ENCODE measurements at regions not wholly inside any gene's neighbourhood (a gene's known extent, or its start where the extent isn't known, plus 50 kb on each side); places are given as distances from the start of the nearest gene placed in this dataset.

DNA sequence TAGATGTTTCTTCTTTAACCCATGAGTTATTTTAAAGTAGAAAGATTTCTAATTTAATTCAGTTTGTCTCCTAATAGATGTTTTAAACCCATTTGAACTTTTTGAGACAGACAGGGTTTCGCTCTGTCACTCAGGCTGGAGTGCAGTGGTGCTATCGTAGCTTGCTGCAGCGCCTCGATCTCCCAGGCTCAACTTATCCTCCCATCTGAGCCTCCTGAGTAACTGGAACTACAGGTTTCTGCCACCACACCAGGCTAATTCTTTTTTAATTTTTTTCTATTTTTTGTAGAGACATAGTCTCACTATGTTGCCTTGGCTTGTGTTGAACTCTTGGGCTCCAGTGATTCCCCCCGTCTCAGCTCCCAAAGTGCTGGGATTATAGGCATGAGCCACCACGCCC, 53.0 kb upstream of the RAB18 start:
- DNase-seq, result no peak

DNA sequence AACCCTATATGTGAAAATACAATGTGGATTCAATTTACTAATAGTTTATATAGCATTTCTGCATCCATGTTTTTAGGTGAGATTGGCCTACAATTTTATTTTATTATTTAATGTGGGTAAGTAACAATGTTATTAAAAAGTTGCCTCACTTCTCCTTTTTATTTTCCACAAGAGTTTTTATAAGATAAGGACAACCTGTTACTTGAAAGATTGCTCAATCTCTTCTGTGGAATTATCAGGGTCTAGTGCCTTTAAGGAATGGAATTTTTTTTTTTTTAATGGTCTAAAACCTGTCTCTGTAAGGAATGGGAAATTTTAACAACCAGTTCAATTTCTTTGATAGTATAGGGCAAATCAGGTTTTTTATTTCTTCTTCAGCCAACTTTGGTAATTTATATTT, 53.9 kb upstream of the RAB18 start:
- DNase-seq, result no peak

DNA sequence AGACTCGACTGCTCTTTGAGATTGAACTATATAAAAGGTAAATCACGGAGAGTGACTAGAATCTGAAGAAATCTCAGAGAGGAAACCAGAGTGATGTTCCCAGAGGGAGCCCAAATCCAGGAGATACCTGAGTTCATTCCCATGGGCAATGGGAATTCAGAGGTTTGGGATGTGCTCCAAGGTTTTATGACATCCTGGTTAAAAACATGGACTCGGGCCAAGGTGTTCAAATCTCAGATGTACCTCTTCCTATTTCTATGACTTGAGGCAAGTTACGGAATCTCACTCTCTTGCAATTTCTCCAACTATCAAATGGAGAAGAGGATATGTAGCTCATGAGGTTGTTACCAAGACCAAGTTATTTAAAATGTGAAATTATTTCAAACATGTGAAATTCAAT, 54.5 kb upstream of the RAB18 start:
- no peak for DNase-seq

DNA sequence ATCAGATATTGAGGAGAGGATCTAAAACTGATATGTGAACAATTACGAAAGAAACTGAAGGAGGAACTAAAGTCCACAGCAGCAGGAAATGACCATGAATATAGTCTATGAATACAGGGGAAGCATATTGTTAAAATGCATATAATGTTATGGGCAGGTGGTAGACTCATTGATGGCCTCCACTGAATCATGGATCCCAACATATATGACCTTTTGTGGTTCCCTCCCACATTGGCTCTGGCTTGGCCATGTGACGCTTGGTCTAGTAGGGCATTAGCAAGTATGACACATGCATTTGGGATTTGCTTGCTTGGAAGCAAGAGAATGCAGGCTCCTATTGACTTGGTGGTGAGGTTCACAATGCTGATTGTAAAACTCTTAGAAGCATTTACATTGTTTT, 55.2 kb upstream of the RAB18 start:
- no peak for DNase-seq

DNA sequence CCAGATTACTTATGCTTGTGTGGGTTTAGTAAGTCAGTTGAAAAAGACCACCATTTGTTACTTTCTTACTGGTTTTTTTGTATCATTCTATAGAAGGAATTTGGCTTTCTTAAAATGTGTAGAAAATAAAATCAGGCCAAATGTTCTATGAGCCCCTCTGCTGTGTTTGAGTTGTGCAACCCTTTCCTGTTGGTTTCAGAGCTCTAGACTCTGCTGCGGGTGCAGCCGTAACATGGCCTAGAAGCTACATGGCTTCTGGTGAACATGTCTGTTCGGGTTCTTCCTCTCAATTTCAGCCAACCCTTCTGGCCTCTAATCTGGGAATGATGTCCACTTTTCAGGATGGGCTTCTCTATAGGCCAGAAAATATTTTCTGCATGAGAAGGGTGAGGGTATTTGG, 56.6 kb upstream of the RAB18 start:
- DNase-seq, result no peak

DNA sequence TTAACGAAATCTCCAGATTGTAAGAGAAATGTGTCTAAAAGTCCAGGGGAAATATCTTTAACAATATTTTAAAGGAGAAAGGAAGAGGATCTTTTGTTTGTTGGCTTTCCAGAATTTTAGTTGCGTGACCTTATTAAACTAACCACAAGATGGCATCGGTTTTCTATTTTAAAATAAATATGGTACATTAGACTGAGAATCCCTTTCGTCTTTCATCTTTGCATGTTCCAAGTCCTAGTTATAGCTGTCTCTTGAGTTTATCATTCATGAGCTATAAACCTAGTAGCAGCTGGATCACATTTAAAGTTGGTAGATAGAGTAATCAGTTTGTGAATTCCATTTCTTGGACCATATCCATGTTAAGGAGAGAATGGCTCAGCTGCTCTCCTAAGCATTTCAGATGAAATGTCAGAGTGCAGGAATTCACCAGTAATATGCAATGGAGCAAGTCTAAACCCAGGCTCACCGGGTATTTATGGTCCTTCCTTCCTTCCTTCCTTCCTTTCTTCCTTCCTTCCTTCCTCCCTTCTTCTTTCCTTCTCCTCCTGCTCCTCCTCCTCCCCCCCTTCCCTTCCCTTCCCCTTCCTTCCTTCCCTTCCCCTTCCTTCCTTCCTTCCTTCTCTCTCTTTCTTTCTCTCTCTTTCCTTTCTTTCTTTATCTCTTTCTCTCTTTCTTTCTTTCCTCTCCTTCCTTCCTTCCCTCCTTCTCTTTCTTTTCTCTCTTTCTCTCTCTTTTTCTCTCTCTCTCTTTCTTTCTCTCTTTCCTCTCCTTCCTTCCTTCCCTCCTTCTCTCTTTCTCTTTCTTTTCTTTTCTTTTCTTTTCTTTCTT, 57.8 kb upstream of the RAB18 start:
- no peak for DNase-seq

DNA sequence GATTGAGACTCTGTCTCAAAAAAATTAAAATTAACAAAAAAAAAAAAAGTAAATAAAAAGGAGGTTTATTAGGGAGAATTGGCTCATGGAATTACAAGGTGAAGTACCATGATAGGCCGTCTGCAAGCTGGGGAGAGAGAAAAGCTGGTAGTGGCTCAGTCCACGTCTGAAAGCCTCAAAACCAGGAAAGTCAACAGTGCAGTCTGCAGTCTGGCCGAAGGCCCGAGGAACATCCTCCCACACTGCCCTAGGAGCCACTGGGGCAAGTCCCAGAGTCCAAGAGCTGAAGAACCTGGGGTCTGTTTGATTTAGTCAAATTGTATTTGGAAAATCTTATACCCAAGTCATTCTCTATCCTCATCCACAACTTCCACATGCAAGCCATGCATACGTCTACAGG, 59.0 kb upstream of the RAB18 start:
- no peak for DNase-seq

DNA sequence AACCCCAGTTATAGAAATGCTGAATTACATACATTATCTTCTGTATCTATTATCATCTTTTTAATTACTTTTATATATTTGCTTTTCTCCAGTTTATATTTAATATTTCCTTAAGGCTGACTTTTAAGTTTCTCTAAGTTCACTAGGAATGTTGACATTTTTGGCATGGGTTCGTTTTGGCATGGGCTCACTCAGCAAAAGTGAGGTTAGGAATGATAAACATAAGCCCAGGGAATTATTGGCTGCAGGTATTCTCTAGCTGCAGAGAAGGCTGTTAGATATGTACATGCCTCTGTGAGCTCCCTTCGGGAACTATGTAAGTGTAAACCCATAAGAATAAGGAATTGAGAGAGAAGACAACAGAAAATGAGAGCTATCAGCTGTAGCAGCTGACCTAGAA, 63.6 kb upstream of the RAB18 start:
- no peak for DNase-seq

DNA sequence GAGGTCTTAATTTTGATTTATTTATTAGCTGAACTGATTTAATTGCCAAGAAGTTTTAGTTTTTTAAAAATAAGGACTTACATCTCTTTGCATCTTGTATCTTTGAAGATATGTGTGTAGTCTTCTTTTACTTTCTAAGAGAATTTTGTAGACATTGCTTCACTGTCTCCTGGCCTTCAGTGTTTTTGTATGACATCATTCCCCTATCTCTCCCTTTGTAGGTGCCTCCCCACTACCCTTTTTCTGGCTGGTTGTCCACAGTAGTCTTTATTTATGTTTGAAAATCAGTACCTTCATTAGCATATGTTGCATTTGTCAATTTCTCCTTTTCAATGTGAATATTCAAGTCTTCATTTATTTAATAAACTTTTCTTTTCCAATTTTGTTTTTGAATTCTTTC, 64.1 kb upstream of the RAB18 start:
- DNase-seq, result no peak

DNA sequence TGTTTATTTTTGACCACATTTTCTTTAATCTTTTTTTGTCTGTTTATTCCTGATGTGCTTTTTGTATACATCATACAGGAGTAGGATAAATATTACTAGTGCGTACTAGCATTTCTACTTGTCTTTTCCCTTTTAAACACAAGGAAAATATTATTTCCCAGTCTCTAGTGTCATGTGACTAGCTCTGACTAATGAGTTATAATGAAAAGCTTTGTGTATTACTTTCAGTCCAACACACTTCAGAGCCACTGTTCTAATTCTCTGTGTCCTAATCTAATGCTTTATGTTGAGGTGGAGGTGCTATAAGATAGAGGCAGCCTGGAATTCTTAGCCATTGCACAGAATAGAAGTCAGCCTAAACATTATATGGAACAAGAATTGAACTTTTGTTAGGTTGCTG, 65.0 kb upstream of the RAB18 start:
- DNase-seq, result no peak

DNA sequence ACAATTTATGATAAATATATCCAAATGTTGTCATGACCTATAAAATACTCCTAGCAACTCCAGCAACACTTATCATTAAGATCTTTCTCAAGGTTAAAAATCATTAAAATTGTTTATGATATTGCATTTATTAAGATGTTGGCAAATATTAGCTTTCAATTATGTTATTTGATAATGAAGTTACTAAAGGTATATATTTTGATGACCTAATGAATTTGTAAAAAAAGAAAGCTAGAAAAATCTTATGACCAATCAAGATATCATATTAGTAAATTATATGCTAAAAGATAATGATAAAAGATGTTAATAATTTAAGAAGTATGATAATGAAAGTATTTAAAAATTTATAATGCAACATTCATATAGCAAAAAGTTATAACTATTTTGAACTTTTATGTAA, 66.3 kb upstream of the RAB18 start:
- DNase-seq, result no peak

DNA sequence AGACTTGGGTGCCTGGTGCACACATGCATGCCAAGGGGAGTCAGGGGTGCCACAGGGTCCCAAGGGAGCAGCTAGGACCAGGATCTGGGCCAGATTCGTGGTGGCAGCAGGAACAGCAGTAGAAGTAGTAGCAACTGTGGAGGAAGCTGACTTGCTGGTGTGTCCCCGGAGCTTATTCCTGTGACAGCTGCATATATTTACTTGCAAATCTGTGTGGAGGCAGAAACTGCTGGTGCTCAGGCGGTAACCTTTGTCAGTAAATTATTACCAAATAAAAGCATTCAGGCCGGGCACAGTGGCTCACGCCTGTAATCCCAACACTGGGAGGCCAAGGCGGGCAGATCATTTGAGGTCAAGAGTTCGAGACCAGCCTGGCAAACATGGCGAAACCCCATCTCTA, 67.4 kb upstream of the RAB18 start:
- DNase-seq, result no peak

DNA sequence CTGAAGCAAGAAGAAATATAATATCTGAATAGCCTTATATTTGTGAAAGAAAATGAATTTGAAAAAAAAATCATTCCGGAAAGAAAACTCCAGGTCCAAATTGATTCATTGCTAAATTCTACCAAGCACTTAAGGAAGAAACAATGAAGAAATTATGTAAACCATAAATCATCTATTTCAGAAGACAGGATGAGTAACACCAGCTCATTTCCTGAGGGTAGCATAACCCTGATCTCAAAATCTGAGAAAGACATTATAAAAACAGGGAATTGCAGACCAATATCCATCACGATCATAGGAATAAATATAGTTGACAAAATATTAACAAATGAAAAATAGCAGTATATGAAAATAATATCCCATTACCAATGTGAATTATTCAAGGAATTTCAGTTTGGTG, 70.1 kb upstream of the RAB18 start:
- DNase-seq, result no peak

DNA sequence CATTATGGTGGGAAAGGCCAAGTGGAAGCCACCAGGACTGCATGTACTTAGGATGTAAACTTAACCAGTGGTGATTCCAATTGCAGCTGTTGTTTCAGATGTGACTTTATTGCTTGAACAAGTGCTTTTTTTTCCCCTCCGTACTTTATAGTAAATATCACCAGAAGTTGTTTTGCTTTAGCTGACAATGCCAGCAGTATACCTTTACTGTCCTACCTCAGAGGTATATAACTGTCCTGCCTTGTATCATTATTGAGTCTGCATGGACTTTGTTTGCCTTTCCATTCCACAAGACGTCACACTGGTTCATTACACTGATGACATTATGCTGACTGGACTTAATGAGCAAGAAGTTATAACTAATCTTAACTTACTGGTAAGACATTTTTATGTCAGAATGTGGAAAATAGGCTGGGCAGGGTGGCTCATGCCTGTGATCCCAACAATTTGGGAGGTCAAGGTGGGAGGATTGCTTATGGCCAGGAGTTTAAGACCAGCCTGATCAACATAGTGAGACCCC, 77.1 kb upstream of the RAB18 start:
- no peak for DNase-seq

DNA sequence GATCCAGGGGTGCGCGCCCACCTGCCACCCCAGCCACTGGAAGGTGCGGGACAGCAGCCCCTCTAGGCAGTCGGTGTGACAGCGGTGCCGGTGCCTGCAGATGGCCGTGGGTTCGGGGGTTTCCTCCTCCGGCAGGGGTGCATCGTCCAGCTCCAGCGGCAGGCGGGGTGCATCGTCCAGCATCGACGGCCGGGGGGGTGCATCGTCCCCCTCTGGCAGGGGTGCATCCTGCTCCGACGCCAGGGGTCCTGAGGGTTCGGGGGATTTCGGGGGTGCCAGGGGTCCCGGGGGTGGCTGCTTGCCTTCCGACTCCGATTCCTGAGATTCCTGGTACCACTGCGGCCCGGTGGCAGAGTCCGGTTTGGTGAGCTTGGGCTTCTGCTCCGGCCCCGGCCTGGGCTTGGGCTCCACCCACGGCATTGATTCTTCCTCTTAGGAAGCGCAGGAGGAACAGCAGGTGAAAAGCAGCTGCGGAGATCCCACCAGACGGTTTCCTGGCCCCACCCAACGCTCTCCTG, 90.2 kb upstream of the RAB18 start:
- no peak for DNase-seq

DNA sequence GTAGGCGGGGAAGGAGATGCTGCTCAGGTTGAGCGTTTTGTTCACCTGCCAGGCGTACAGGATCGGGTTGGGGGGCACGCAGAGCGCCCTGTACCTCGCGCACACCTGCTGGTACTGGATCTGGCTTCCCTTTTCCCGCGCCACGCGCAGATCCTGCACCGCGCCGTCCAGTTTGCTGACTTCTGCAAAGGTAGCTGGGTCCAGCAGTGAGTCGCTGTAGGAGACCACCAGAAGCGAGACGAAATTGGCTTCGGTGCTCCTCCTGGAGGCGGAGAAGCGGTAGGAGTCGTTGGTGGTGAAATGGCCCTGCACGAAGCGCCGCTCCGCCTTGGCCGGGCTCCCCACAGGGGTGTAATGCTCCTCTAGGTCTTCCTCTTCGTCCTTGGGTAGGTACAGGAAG, 90.7 kb upstream of the RAB18 start:
- DNase-seq, result no peak

DNA sequence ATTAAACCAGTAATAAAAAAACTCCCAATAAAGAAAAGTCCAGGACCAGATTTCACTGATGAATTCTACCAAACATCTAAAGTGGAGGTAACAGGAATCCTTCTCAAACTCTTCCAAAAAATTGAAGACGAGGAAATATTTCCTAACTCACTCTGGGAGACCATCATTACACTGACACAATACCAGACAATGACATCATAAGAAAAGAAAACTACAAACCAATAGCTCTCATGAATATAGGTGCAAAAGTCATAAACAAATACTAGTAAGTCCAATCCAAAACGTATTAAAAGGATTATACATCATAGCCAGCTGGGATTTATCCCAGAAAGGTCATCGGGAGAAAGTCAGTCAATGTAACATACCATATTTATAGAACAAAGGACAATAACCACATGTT, 94.0 kb upstream of the RAB18 start:
- DNase-seq, result no peak

DNA sequence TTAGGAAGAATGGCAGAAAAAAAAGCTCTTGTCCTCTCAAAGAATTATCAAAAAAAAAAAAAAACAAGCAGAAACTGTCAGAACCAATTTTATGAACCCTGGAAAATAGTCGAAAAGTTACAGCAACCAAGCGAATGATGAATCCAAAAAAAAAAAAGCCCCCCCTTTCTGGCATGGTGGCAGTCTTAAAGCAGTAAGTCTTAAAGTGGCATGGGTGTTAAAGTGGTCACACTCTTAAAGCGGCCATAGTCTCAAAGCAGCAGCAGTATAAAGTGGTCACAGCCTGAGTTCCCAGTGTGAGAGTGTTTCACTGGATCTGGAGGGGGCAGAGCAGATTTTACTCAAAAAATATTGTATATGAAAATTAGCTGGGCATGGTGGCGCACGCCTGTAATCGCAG, 96.8 kb upstream of the RAB18 start:
- no peak for DNase-seq

DNA sequence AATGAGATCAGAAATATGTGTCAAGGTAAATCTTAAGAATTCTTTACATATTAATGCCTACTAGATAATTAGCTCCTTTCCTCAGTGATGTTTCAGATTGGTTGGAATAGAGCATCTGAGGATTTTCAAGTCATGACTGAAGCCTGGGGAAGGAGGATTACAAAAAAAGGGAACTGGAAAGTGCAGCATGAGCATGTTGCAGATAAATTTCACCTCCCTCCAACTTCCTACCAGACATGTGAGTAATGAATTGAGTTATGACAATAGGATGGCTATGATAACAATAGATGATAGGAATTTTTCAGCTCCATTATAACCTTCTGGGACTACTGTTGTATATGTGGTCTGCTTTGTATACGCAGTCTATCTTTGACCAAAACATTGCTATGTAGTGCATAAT, 104.2 kb upstream of the RAB18 start:
- no peak for DNase-seq

DNA sequence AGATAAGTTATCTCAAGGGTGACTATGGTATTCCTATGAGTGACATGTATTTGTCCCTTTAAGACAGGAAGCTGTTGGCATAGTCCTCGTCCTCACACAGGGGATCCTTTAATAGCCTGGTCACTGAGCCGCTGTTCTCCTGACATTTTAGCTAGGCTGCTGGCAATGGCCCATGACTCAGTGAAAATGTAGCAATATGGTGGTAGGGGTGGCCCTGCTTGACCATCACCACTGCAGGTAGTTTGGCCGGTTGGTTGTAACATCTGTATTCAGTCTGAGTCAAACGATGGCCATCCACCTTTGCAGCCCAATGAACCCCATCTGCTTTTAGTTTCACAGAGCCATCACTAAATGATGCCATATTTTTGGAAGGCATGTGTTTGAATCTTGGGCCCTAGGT, 110.1 kb upstream of the RAB18 start:
- no peak for DNase-seq

DNA sequence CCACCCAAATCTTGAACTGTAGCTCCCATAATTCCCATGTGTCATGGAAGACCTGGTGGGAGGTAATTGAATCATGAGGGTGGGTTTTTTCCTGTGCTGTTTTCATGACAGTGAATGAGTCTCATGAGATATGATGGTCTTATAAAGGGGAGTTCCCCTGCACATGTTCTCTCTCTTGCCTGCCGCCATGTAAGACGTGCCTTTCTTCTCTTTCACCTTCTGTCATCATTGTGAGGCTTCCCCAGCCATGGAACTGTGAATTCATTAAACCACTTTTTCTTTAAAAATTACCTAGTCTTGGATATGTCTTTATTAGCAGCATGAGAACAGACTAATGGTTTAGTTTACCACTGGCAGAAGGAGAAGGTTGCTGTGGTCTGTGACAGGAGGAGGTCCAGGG, 111.5 kb upstream of the RAB18 start:
- no peak for DNase-seq

DNA sequence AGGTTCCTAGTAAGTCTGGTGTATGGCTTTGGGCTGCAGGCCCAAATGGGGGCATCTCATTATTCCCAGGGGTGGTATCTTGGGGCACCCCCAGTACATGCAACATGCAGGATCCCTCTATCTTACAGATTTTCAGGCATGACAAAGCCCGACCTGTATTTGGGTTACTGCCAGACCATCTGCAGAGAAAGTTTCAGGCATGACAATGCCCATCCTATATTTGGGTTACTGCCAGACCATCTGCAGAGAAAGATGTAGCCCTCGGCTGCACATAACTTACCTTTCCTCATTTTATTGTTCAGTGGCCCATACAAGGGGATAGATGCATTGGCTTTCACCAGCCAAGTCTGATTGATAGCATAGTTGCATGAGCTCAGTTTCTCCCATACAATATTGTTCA, 112.2 kb upstream of the RAB18 start:
- DNase-seq, result no peak

DNA sequence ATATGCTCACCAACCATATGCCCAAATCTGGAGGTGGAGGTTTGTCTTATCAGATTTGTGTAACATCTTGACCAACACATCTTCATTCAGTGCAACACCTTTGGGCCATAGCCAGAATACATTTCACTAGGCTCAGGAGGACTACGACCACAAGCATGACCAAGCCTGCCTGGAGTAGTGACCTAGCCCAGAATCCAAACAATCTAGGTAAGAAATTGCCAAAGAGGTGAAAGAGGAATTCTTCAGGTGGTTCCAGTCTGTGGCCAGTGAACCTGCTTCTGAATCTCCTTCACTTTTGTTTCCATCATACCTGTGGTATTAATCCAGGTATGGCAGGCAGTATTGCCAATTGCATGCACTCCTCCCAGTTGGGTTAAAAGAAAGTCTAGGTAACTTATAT, 112.8 kb upstream of the RAB18 start:
- DNase-seq, result no peak

DNA sequence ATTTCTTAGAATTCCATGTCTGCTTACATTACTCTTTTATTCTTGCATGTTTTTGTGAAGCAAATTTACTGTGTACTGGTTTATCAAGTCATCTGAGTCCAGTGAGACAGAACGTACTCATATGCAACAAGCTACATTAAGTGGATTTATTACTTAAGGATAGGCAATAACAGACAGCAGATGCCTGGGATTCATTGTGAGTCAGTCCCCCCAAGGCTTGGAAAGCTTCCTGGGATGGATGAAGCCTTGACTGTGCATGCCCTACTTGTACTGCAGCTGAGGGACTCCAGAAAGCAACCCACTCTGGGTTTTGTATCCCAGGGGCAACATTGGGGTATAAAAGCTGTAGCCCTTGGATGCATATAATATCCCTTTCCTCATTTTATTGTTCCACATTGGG, 113.4 kb upstream of the RAB18 start:
- DNase-seq, result no peak

DNA sequence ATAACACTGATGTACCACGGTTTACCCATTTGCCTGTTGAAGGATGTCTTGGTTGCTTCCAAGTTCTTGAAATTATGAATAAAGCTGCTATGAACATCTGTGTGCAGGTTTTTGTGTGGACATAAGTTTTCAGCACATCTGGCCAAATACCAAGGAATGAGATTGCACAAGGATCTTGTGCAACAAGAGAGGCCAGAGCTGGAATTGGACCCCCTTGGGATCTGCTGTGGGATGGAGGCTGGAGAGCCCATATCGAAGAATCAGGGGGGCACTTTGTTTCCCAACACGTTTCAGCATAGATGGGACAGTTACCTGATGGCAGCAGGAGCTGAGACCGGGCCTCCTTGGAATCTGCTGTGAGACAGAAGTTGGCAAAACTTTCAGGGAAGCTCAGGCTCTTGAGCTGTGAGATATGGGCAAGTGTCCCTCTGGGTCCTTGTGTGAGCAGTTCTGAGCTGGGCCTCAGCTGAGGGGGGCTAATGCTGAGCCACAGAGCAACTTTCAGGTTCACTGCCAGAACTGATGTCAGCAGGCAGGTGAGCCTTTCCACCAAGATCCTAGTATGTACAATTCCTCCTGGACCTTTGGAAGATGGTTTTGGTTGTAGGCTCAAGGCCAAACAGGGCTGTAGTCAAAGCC, 115.2 kb upstream of the RAB18 start:
- DNase-seq, result no peak
